ENCODE measurements at regions not wholly inside any gene's neighbourhood (a gene's known extent, or its start where the extent isn't known, plus 50 kb on each side); places are given as distances from the start of the nearest gene placed in this dataset.

- TF ChIP-seq CTCF (conservative IDR thresholded peaks at IDR 0.05) = no peak
- Mint-ChIP-seq H3K9me3 (no peaks in the 10 kb centered on the region), H3K4me1 (no peaks in the 10 kb centered on the region), H3K36me3 (ENCODE audit: low read depth) (no peaks in the 10 kb centered on the region), H3K27me3 (ENCODE audit: insufficient read depth) (no peaks in the 10 kb centered on the region), H3K27ac (no peak overlapping the region), H3K4me3 (no peak overlapping the region)
- Histone ChIP-seq H3K27ac (ENCODE audit: low read depth, low read length) (no peak overlapping the region), H3K9me3 (ENCODE audit: control insufficient read depth, low read length) (no peaks in the 10 kb centered on the region), H3K9ac (ENCODE audit: extremely low read depth, low read length, poor library complexity, severe bottlenecking) (no peak overlapping the region), H3K27me3 (ENCODE audit: control insufficient read depth, insufficient read depth, low read length, poor library complexity, severe bottlenecking) (no peaks in the 10 kb centered on the region), H3K4me3 (ENCODE audit: low read length) (no peak overlapping the region), H3K36me3 (ENCODE audit: control insufficient read depth, insufficient read depth, low read length) (no peaks in the 10 kb centered on the region), H3K4me1 (ENCODE audit: control insufficient read depth, insufficient read depth, low read length) (no peaks in the 10 kb centered on the region)
- WGBS, 2 experiments (ENCODE audit: insufficient coverage in 1 of 2, insufficient read length in 1 of 2) = 98 to 100% methylated on average over 1 of the region's 1 CpG
- no peak for DNase-seq
Measured at GRCh38 chr12:82055391-82055790, 296.2 kb upstream of the PPFIA2 start.

GRCh38 chr12:82054566-82054965 lies 295.4 kb upstream of the PPFIA2 start:
- H3K4me1 Mint-ChIP-seq = no peaks in the 10 kb centered on the region
- Histone ChIP-seq H3K4me3 (ENCODE audit: low read length) (no peak overlapping the region), H3K27ac (ENCODE audit: low read depth, low read length) (no peak overlapping the region), H3K4me1 (ENCODE audit: control insufficient read depth, insufficient read depth, low read length) (no peaks in the 10 kb centered on the region), H3K36me3 (ENCODE audit: control insufficient read depth, insufficient read depth, low read length) (no peaks in the 10 kb centered on the region), H3K27me3 (ENCODE audit: control insufficient read depth, insufficient read depth, low read length, poor library complexity, severe bottlenecking) (no peaks in the 10 kb centered on the region), H3K9me3 (ENCODE audit: control insufficient read depth, low read length) (no peaks in the 10 kb centered on the region), H3K9ac (ENCODE audit: extremely low read depth, low read length, poor library complexity, severe bottlenecking) (no peak overlapping the region)
- H3K36me3 Mint-ChIP-seq (ENCODE audit: low read depth) = no peaks in the 10 kb centered on the region
- H3K27me3 Mint-ChIP-seq (ENCODE audit: insufficient read depth) = no peaks in the 10 kb centered on the region
- H3K9me3 Mint-ChIP-seq = no peaks in the 10 kb centered on the region
- no peak overlapping the region for H3K27ac Mint-ChIP-seq
- TF ChIP-seq CTCF (conservative IDR thresholded peaks at IDR 0.05) = no peak
- no peak overlapping the region for H3K4me3 Mint-ChIP-seq
- DNase-seq = no peak
- 100% methylated on average over 1 of the region's 2 CpGs; no CpG with 5 or more reads in 1 of the 2 experiments for WGBS, 2 experiments (ENCODE audit: insufficient coverage in 1 of 2, insufficient read length in 1 of 2)

- H3K9me3 Mint-ChIP-seq = no peaks in the 10 kb centered on the region
- Histone ChIP-seq H3K36me3 (ENCODE audit: control insufficient read depth, insufficient read depth, low read length) (no peaks in the 10 kb centered on the region), H3K27ac (ENCODE audit: low read depth, low read length) (no peak overlapping the region), H3K27me3 (ENCODE audit: control insufficient read depth, insufficient read depth, low read length, poor library complexity, severe bottlenecking) (no peaks in the 10 kb centered on the region), H3K4me1 (ENCODE audit: control insufficient read depth, insufficient read depth, low read length) (no peaks in the 10 kb centered on the region), H3K9me3 (ENCODE audit: control insufficient read depth, low read length) (no peaks in the 10 kb centered on the region), H3K9ac (ENCODE audit: extremely low read depth, low read length, poor library complexity, severe bottlenecking) (no peak overlapping the region), H3K4me3 (ENCODE audit: low read length) (no peak overlapping the region)
- H3K36me3 Mint-ChIP-seq (ENCODE audit: low read depth) = no peaks in the 10 kb centered on the region
- no peak for TF ChIP-seq CTCF (conservative IDR thresholded peaks at IDR 0.05)
- H3K4me3 Mint-ChIP-seq = no peak overlapping the region
- no peak overlapping the region for H3K27ac Mint-ChIP-seq
- DNase-seq = no peak
- H3K4me1 Mint-ChIP-seq = no peaks in the 10 kb centered on the region
- WGBS, 2 experiments (ENCODE audit: insufficient coverage in 1 of 2, insufficient read length in 1 of 2) = 91 to 100% methylated on average over 1 to 2 of the region's 2 CpGs
- H3K27me3 Mint-ChIP-seq (ENCODE audit: insufficient read depth) = no peaks in the 10 kb centered on the region
Measured at GRCh38 chr12:82047446-82047845, 288.3 kb upstream of the PPFIA2 start.
